Liver (tissue), 3 donors: ENCODE measurements at regions not wholly inside any gene's neighbourhood (a gene's known extent, or its start where the extent isn't known, plus 50 kb on each side); places are given as distances from the start of the nearest gene placed in this dataset.

Experiments used
- CTCF ChIP-seq: fragments of 150-350 bp; IDR thresholded peaks from 2 replicates; pipeline ENCODE4 v1.5.1; 2017; ENCODE audit warnings: improper control_type of control experiment, low read depth, low read length; ENCODE audit not compliant: missing input control
- RAD21 ChIP-seq, 2 donors: IDR thresholded peaks; 2 replicates each; pipeline ENCODE4 v1.6.1; 2016; ENCODE audit warnings: antibody characterized with exemption in 2 of 2, mild to moderate bottlenecking in 2 of 2
- YY1 ChIP-seq: IDR thresholded peaks from 2 replicates; pipeline ENCODE4 v1.6.1; 2016; ENCODE audit warnings: antibody characterized with exemption, mild to moderate bottlenecking
- donor health status: healthy.
- donor health status: healthy.

GRCh38 chr5:4614088-4614487 lies 526.0 kb upstream of the ADAMTS16 start:
- TF ChIP-seq CTCF, result no peak
- no peak for TF ChIP-seq RAD21 (IDR thresholded peaks at IDR 0.05)
- TF ChIP-seq YY1, result no peak
